SW 1271 (cell line): ENCODE measurements at regions not wholly inside any gene's neighbourhood (a gene's known extent, or its start where the extent isn't known, plus 50 kb on each side); places are given as distances from the start of the nearest gene placed in this dataset.
"Not testable (repeated sequence)": the region's sequence is repeated elsewhere in the genome, so short reads cannot be mapped to it uniquely, and the experiment has no call there.

Experiments used
- DNase-seq, 2 experiments: peaks; one replicate each; lab custom pipeline; 2025; lab: John Stamatoyannopoulos, UW

DNA sequence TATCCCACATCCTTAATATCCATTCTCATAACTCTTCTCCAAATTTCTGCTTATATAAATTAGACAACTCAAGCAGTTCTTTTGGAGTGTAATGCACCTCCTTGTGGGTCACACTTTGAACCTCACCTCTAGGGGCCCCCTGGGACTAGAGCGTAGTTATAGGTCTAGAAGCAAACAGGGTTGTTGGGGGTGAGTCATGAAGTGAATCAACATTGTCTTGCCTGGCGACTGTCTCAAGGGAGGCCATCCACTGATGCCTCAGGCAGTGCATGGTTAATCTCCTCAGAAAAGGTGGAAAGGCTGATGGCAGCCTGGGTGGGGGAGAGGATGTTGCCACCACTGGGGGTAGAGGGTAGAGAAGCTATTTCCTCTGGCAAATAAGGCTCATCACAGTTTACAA is 129.1 kb downstream of the TNFRSF21 start:
- DNase-seq, result no peak

DNA sequence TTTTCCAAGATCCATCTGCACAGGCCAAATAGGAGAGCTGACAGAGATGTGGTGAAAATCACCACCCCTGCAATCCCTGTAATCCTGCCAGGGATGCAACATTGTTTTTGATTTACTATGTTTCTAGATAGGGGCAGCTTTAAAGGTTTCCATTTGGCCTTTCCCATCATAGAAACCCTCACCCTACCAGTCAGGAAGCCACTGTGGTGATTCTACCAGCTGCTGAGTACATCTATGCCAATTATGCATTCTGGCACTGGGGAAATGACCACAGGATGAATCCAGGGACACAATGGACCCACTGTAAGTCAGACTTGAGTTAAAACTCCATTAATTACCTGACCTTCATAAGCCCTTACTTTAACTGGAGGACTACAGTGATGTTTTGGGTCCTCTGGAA is 130.4 kb downstream of the TNFRSF21 start:
- no peak for DNase-seq

DNA sequence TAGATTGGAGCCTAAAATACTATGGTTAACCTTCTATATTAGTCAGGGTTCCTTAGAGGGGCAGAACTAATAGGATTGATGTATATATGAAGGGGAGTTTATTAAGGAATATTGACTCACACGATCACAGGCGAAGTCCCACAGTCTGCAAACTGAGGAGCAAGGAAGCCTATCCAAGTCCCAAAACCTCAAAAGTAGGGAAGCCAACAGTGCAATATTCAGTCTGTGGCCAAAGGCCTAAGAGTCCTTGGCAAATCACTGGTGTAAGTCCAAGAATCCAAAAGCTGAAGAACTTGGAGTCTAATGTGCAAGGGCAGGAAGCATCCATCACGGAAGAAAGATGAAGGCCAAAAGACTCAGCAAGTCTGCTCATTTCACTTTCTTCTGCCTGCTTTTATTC is 133.5 kb upstream of the ADGRF1 start:
- DNase-seq, result no peak

DNA sequence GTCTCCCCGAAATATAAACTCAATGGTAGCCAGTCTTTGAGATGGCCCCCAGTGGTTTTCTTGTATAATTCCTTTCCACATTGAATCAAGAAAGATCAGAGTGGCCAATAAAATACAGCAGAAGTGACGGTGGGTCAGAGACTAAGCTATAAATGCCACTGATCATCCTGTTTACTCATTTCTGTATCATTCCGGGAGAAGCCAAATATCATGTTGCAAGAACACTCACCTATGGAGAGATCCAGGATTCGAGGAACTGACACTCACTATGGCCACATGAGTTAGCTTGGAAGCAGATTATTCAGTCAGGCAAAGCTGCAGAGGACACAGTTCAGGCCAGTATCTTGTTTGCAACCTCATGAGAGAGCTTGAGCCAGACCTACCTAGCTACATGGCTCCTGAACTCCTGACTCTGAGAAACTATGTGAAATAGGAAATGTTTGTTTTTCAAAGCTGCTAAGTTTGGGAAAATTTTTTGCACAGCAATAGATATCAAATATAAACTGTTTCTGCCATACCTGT is 132.4 kb upstream of the ADGRF1 start:
- DNase-seq, result no peak

DNA sequence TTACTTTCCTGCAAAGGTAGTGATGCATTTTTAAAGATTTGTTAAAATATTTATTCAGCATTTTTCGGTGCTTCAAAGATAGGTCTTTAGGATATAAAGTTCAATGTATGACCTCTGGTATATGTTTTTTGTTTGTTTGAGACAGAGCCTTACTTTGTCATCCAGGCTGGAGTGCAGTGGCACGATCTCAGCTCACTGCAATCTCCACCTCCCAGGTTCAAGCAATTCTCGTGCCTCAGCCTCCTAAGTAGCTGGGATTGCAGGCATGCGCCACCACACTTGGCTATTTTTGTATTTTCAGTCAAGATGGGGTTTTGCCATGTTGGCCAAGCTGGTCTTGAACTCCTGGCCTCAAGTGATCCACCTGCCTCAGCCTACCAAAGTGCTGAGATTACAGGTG is 131.9 kb upstream of the ADGRF1 start:
- DNase-seq, result not testable (repeated sequence)

DNA sequence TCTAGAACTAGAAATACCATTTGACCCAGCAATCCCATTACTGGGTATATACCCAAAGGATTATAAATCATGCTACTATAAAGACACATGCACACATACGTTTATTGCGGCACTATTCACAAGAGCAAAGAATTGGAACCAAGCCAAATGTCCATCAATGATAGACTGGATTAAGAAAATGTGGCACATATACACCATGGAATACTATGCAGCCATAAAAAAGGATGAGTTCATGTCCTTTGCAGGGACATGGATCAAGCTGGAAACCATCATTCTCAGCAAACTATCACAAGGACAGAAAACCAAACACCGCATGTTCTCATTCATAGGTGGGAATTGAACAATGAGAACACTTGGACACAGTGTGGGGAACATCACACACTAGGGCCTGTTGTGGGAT is 131.0 kb upstream of the ADGRF1 start:
- DNase-seq, result not testable (repeated sequence)

DNA sequence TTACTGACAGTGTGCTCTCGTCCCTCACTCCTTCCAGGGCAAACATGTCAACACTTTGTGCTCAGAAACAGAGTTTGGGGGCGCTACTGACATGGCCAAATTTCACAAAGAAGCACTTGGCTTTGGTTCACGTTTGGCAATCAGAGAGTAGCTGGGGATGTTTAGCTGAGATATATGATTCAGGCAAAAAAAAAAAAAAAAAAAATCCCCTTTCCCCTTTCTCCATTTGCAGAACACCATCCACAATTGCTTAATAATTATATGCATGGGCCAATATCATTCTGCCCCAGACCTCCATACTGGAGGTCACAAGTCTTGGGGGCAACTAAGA is 128.4 kb upstream of the ADGRF1 start:
- DNase-seq, result no peak

GRCh38 chr6:47169785-47170616 is 127.9 kb upstream of the ADGRF1 start:
- no peak for DNase-seq

DNA sequence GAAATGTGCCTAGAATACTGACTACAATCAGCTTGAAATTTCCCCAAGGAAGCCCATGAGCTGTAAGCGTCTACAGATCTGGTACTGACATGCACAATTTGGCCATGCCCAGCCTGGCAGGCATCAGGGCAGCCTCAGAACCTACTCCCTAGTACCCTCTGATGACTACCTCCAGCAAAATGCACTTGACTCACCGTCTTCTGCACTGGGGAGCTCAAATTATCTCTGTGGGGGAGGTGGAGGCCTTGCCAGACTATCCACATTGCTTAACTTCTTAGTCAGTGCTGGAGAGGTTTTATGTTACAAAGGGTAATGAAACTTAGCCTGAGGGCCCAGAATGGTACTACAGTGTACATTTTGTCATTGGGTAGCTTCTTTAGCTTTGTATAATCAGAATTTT is 126.0 kb upstream of the ADGRF1 start:
- DNase-seq, result peak; percentile 53 to 84

- DNase-seq, result no peak
Measured at GRCh38 chr6:47165918-47166317, 123.8 kb upstream of the ADGRF1 start.

- no peak for DNase-seq
Measured at GRCh38 chr6:47164877-47165276, 122.7 kb upstream of the ADGRF1 start.

DNA sequence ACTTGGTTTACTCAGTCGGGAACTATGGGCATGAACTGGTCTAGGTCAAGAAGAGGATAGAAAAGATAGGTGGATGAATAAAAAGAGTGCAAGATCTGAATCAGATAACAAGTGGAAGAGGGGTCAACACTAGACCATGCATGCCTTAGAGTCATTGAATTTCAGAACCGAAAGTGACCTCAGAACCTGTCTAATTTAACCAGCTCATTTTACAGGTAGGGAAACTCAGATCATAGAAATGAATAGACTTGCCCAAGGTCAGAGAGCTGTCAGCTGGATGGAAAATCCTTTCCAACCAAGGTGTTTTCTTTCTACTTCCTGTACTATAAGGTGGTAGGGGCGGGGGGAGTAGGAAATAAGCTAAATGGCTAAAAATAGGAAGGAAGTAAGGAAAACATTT is 121.4 kb upstream of the ADGRF1 start:
- DNase-seq, result no peak

DNA sequence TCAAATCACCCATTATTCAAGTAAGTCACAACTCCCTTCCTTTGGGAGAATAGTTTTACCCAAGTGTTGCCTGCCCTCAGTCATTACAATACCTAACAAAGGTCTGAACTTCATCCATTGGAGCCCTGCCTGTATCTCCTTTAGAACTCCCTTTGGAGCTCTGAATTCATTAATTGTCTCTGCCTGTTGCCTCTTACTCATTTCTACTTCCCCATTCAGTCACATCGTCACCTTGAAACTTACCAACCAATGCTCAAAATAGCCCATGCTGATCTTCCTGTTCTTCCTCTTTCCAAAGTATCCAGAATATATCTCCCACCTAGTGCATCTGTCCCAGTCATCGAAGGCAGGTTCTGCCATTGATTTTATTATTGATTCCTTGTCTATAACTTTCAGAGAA is 120.7 kb upstream of the ADGRF1 start:
- DNase-seq, result no peak

- DNase-seq, result no peak
Measured at GRCh38 chr6:47162231-47162630, 120.1 kb upstream of the ADGRF1 start.

- DNase-seq, result peak in 1 of 2 experiments; percentile 25
Measured at GRCh38 chr6:47161176-47161687, 119.1 kb upstream of the ADGRF1 start.

- DNase-seq, result no peak
Measured at GRCh38 chr6:47160702-47161101, 118.6 kb upstream of the ADGRF1 start.

DNA sequence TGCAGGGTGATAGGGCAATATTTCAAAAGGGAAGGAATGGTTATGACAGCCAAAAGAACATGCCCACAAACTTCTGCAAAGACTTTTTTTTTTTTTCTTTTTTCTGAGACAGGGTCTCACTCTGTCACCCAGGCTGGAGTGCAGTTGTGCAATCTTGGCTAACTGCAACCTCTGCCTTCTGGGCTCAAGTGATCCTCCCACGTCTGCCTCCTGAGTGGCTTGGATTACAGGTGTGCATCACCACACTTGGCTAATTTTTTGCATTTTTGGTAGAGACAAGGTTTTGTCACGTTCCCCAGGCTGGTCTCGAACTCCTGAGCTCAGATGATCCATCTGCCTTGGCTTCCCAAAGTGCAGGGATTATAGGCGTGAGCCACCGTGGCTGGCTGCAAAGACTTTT is 117.6 kb upstream of the ADGRF1 start:
- DNase-seq, result no peak

GRCh38 chr6:47157653-47158219 is 115.6 kb upstream of the ADGRF1 start:
- DNase-seq, result no peak

GRCh38 chr6:47157063-47157462 is 114.9 kb upstream of the ADGRF1 start:
- no peak for DNase-seq

GRCh38 chr6:47156196-47156595 is 114.1 kb upstream of the ADGRF1 start:
- no peak for DNase-seq

DNA sequence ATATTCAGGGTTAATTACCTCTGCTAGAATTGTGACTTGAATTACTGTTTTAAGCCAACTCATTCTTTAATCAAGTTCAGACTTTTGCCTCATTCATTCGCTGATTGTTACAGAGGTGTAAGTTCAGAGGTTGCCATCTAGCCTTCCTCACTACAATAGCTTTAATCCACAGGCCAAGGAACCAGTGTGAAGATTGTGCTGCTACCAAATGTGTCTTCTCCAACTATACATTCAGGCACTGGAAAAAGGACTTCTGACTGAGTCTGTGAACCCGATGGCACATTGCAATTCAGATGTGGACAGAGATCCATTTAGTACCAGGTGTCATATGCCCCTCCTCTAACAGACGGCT is 111.2 kb upstream of the ADGRF1 start:
- DNase-seq, result no peak

DNA sequence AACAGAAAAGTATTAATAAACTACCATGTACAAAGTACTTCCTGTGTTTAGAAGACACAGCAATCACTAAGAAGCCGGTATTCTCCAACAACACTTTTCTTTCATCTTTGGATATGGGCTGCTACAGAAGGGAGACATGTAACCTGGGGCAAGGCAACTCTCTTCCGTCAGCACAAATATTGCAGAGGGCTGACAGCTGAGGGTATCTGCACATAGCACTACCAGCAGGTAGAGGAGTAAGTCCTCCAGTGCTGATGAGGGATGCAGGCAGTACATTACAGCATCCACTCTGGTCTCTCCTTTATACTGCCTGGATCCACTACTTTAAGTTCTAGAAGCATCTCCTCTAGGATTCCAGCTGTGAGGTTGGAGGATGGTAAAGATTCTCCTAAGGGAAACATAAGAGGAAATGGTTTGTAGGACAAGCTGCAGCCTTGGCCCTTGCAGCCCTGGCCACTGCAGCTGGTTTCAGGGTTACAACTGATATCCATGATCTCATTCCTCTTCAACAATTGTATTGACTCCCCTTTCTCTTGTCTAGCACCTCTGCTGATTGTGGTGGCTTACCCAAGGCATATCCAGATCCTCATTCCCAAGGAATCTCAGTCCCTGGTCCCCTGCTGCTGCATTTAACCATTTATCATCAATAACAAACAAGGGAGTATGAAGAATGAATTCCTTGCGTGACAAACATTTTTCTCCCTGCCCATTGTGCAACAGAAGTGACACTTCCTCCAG is 110.7 kb upstream of the ADGRF1 start:
- peak in 1 of 2 experiments; percentile 6 for DNase-seq
